GM12892 (cell line): ENCODE measurements at regions not wholly inside any gene's neighbourhood (a gene's known extent, or its start where the extent isn't known, plus 50 kb on each side); places are given as distances from the start of the nearest gene placed in this dataset.
"Not testable (repeated sequence)": the region's sequence is repeated elsewhere in the genome, so short reads cannot be mapped to it uniquely, and the experiment has no call there.

Experiments used
- POLR2AphosphoS5 ChIP-seq: IDR thresholded peaks from 2 replicates; pipeline ENCODE4 v1.6.1; 2011; ENCODE audit warnings: low read depth, low read length, control low read depth
- TAF1 ChIP-seq: IDR thresholded peaks from 2 replicates; pipeline ENCODE4 v1.6.1; 2011; ENCODE audit warnings: low read depth, mild to moderate bottlenecking, control low read depth, low read length, borderline replicate concordance

- not testable (repeated sequence) for TF ChIP-seq POLR2AphosphoS5, TAF1
These were observed 117.6 kb upstream of the PITX1 start for GRCh38 chr5:135151660-135152059.
